Spinal cord (tissue), 9 donors: ENCODE measurements at regions not wholly inside any gene's neighbourhood (a gene's known extent, or its start where the extent isn't known, plus 50 kb on each side); places are given as distances from the start of the nearest gene placed in this dataset.

Experiments
- DNase-seq, 6 donors: peaks; one replicate each; pipeline versions ENCODE4 v3.0.0 to v3.0.0-alpha.2; 2013 to 2015; ENCODE audit warnings: low spot score in 6 of 6, low read depth in 4 of 6
- H3K27ac ChIP-seq: one replicate; pipeline ENCODE4 v1.5.1; 2013; ENCODE audit warnings: low read depth, low read length, control low read depth
- H3K27me3 ChIP-seq: one replicate; pipeline ENCODE4 v1.6.1; 2013; ENCODE audit warnings: low read length; ENCODE audit not compliant: control insufficient read depth, insufficient read depth
- H3K36me3 ChIP-seq: one replicate; pipeline ENCODE4 v1.6.1; 2013; ENCODE audit warnings: low read length; ENCODE audit not compliant: control insufficient read depth, insufficient read depth
- H3K4me1 ChIP-seq: one replicate; pipeline ENCODE4 v1.6.1; 2013; ENCODE audit warnings: low read length; ENCODE audit not compliant: control insufficient read depth, insufficient read depth
- H3K4me3 ChIP-seq: one replicate; pipeline ENCODE4 v1.5.1; 2013; ENCODE audit warnings: low read depth, low read length, control low read depth
- H3K9me3 ChIP-seq: one replicate; pipeline ENCODE4 v1.6.1; 2013; ENCODE audit warnings: low read length; ENCODE audit not compliant: control insufficient read depth, insufficient read depth
- WGBS: methylation state at CpG from one replicate; pipeline ENCODE4 v1.1.5; 2013; ENCODE audit warnings: missing lambda C conversion rate; ENCODE audit not compliant: insufficient coverage; 5-methylcytosine and 5-hydroxymethylcytosine counted together
- donor health status: healthy.

DNA sequence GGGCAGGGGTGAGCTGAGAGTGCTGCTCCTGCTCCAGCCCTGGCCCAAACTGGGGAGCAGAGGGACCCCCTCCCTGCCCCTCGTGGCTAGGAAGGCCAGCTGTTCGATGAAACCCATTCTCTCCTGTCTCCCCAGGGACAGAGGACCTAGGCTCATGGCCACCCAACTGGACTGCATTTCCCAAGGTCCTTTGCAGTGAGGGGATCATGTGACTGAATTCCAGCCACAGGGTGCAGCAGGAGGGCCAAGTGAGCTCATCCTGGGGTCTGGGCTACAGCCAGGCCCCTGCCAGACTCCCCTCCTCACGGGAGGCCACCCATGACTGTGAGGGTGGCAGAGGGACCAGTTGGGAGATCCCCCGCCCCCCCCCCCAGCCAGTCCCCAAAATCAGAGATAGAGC, 777.6 kb downstream of the TBC1D22A start:
- no peaks in the 10 kb centered on the region for H3K27me3 ChIP-seq
- no peak overlapping the region for H3K4me3 ChIP-seq
- no peaks in the 10 kb centered on the region for H3K36me3 ChIP-seq
- H3K9me3 ChIP-seq = peaks cover 1% of the 10 kb centered on the region
- H3K27ac ChIP-seq = no peak overlapping the region
- DNase-seq = no peak
- H3K4me1 ChIP-seq = peaks cover 1% of the 10 kb centered on the region
- WGBS = 79% methylated on average over 2 of the region's 4 CpGs

- Histone ChIP-seq H3K4me3 (no peak overlapping the region), H3K36me3 (no peaks in the 10 kb centered on the region), H3K4me1 (peaks cover 8% of the 10 kb centered on the region), H3K27ac (no peak overlapping the region), H3K9me3 (peaks cover 1% of the 10 kb centered on the region), H3K27me3 (no peaks in the 10 kb centered on the region)
- DNase-seq = no peak
- WGBS = 96% methylated on average over 11 of the region's 12 CpGs
Observed at GRCh38 chr22:47539374-47539773, 776.9 kb downstream of the TBC1D22A start.

DNA sequence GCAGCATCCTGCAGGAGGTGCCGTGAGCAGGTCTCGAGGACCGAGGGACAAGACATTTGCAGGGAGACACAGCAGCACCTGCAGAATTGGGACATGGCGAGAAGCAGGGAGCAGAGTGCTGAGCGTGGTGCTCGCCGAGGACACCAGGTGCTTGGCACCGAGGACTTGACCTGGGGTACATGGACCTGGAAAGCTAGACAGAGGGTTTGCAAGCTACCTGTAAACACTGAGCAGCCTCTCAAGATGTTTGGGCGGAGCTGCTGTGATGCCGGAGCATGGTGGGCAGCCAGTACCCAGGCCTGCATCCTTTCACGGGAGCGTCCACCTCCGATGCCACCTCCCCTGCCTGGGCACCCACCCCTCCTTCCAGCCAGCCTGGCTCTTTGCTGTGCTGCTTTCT, 773.2 kb downstream of the TBC1D22A start:
- Histone ChIP-seq H3K4me1 (peaks cover 11% of the 10 kb centered on the region), H3K27ac (no peak overlapping the region), H3K9me3 (peaks cover 1% of the 10 kb centered on the region), H3K27me3 (no peaks in the 10 kb centered on the region), H3K4me3 (no peak overlapping the region), H3K36me3 (no peaks in the 10 kb centered on the region)
- no peak for DNase-seq
- WGBS = 95% methylated on average over 13 of the region's 13 CpGs

GRCh38 chr22:47534804-47535410, 772.5 kb downstream of the TBC1D22A start:
- DNase-seq = no peak
- Histone ChIP-seq H3K9me3 (peaks cover 1% of the 10 kb centered on the region), H3K4me3 (no peak overlapping the region), H3K4me1 (peaks cover 11% of the 10 kb centered on the region), H3K36me3 (no peaks in the 10 kb centered on the region), H3K27me3 (no peaks in the 10 kb centered on the region), H3K27ac (no peak overlapping the region)
- WGBS = 69% methylated on average over 5 of the region's 9 CpGs

DNA sequence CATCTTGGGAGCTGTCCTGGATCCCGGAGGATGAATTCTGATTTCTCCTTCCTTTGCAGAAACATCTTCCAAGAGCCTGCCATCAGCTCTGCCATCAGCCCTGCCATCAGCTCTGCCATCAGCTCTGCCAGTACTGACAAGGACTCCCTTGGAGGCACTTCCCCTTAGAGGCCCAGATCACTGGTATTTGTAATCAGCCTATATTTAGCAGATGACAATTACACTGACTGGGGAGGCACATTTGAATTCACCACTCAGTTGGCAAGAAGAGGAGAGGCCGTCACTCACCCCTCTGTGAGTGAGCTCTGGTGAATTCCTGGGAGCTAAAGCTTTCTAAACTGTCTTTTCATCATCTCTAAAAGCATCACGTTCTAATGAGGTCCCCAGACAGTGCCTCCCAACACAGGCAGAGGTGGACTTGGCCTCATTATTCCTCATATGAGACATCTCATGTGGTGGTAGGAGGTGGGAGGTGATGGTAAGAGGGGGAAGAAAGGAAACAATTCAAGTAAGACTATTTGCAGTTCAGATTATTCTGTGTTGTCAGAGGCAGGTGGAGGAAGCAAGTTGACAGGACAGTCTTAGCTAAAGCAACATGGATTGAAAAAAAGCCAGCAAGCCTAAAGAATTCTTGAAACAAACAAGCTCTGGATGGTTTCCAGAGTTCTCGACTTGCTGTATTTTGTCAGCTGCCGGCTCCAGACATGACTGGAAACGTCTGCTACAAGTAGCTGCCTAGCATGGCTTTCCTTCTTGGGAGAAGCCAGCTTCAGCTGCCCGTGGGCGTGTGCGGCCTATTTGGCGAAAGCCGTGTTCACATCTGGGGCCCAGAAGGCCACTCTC, 771.7 kb downstream of the TBC1D22A start:
- Histone ChIP-seq H3K27me3 (no peaks in the 10 kb centered on the region), H3K36me3 (no peaks in the 10 kb centered on the region), H3K4me1 (peaks cover 11% of the 10 kb centered on the region), H3K9me3 (peaks cover 1% of the 10 kb centered on the region), H3K4me3 (no peak overlapping the region), H3K27ac (no peak overlapping the region)
- WGBS = 38% methylated on average over 9 of the region's 11 CpGs
- peak in 3 of 6 donors; percentile 4 to 91 (median 10) for DNase-seq

- Histone ChIP-seq H3K4me3 (no peak overlapping the region), H3K27ac (no peak overlapping the region), H3K4me1 (no peaks in the 10 kb centered on the region), H3K36me3 (no peaks in the 10 kb centered on the region), H3K27me3 (no peaks in the 10 kb centered on the region), H3K9me3 (no peaks in the 10 kb centered on the region)
- no CpG with 5 or more reads among the region's 1 CpG for WGBS
- DNase-seq = no peak
Observed at GRCh38 chr22:47517062-47517461, 754.6 kb downstream of the TBC1D22A start.

DNA sequence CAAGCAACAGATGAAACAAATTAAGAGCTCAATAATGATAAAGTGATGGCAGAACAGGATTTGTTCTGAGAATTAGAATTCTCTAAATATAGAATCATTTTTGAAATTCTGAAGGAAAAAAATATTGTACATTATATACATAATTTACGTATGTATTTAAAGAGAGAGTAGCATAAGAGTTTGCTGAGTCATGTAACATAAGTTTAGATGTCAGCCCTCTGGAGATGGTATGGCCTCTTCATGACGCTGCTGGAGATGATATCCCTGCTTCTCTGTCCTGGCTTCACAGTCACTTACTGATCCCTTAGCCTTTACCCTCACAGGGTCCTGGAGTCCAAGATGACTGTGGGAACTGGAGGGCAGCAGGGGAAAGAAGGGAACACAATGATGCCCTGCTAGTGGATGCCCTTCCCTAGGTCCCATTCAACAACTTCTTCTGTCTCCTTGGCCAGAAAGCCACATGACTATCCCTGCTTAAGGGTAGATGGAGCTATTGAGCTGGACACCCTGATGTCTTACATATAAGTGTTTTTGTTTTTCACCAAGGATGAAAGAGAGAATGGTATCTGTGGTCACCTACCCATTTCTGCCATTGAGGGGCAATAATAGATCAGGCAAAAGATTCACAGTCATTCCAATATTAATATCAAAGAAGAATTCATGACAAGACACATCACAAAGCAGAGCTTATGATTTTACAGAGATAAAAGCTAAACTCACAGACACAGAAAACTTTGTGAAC, 753.1 kb downstream of the TBC1D22A start:
- Histone ChIP-seq H3K9me3 (no peaks in the 10 kb centered on the region), H3K4me1 (no peaks in the 10 kb centered on the region), H3K4me3 (no peak overlapping the region), H3K36me3 (no peaks in the 10 kb centered on the region), H3K27ac (no peak overlapping the region), H3K27me3 (no peaks in the 10 kb centered on the region)
- peak in 2 of 6 donors; percentile 36 to 66 for DNase-seq
- WGBS = 67% methylated on average over 1 of the region's 2 CpGs

DNA sequence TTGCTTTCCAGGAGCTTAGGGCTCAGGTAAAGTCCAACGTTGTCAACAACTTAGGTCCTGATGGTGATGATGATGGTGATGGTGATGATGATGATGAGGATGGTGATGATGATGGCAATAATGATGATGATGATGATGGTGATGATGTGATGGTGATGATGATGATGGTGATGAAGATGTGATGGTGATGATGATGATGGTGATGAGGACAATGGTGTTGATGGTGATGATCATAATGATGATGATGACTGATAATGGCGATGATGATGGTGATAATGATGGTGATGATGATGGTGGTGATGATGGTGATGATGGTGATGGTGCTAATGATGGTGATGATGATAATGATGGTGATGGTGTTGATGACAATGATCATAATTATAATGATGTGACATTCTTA, 750.2 kb downstream of the TBC1D22A start:
- H3K4me1 ChIP-seq = no peaks in the 10 kb centered on the region
- H3K27ac ChIP-seq = no peak overlapping the region
- no peak overlapping the region for H3K4me3 ChIP-seq
- WGBS = 67% methylated on average over 2 of the region's 2 CpGs
- H3K27me3 ChIP-seq = no peaks in the 10 kb centered on the region
- H3K9me3 ChIP-seq = no peaks in the 10 kb centered on the region
- H3K36me3 ChIP-seq = no peaks in the 10 kb centered on the region
- DNase-seq = no peak

DNA sequence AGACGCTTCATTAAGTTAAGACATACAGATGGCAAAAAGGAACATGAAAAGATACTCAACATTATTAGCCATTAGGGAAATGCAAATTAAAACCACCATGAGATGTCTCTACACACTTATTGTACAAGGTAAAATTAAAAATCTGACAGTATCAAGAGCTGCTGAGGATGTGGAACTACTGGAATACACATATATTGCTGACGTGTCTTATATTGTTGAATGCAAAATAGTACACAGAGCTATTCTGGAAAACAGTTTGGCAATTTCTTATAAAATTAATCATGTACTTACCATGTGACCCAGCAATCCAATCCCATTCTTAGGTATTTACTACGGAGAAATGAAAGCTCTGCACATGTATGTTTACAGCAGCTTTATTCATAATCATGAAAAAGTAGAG, 742.5 kb downstream of the TBC1D22A start:
- DNase-seq = no peak
- no CpG with 5 or more reads among the region's 3 CpGs for WGBS
- Histone ChIP-seq H3K9me3 (peaks cover 3% of the 10 kb centered on the region), H3K27ac (no peak overlapping the region), H3K36me3 (no peaks in the 10 kb centered on the region), H3K4me1 (no peaks in the 10 kb centered on the region), H3K27me3 (no peaks in the 10 kb centered on the region), H3K4me3 (no peak overlapping the region)
